Lower leg skin (tissue), 3 donors: ENCODE measurements at regions not wholly inside any gene's neighbourhood (a gene's known extent, or its start where the extent isn't known, plus 50 kb on each side); places are given as distances from the start of the nearest gene placed in this dataset.

ENCODE experiments used
- POLR2A ChIP-seq, 2 donors: fragments of 450-650 bp; IDR thresholded peaks; one replicate each; pipeline ENCODE4 v1.6.1; 2016 to 2017; ENCODE audit warnings: antibody characterized with exemption in 2 of 2, mild to moderate bottlenecking in 1 of 2, moderate library complexity in 1 of 2
- TF ChIP-seq, protein P1 (sequence below), 3 donors: fragments of 450-650 bp; IDR thresholded peaks; one replicate each; pipeline ENCODE4 v1.5.1; 2016; ENCODE audit warnings: antibody characterized with exemption in 3 of 3, mild to moderate bottlenecking in 3 of 3, moderate library complexity in 2 of 3

DNA sequence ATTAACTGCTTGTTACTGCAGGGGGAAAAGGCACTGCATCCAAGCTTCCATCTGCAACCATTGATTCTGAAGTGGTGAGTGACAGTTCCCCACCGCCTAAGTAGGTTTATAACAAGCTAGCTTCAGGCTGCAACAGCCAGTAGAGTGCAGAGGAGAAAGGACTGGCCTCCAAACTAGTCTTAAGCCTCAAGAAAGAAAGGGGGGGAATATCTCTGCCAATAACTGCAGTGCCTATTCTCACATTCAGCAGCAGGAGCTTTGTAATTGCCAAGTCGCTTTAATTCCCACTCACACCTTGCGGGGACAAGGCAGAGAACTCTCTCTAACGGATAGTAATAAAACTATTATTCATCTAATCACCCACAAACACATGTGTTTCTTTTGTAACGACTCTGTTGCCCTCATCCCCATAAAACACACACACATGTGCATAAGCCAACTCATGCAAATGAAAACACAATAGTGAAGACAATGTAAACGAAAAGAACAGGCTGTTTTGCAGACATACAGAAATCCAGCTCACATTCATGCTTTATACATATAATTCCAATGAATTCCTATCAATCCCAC is 1963.3 kb upstream of the PIK3C3 start:
- TF ChIP-seq, protein P1, sequence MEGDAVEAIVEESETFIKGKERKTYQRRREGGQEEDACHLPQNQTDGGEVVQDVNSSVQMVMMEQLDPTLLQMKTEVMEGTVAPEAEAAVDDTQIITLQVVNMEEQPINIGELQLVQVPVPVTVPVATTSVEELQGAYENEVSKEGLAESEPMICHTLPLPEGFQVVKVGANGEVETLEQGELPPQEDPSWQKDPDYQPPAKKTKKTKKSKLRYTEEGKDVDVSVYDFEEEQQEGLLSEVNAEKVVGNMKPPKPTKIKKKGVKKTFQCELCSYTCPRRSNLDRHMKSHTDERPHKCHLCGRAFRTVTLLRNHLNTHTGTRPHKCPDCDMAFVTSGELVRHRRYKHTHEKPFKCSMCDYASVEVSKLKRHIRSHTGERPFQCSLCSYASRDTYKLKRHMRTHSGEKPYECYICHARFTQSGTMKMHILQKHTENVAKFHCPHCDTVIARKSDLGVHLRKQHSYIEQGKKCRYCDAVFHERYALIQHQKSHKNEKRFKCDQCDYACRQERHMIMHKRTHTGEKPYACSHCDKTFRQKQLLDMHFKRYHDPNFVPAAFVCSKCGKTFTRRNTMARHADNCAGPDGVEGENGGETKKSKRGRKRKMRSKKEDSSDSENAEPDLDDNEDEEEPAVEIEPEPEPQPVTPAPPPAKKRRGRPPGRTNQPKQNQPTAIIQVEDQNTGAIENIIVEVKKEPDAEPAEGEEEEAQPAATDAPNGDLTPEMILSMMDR (IDR thresholded peaks at IDR 0.05), result no peak
- TF ChIP-seq POLR2A (IDR thresholded peaks at IDR 0.05), result no peak
